IMR-90 (cell line): ENCODE measurements at regions not wholly inside any gene's neighbourhood (a gene's known extent, or its start where the extent isn't known, plus 50 kb on each side); places are given as distances from the start of the nearest gene placed in this dataset.

Source experiments
- ATAC-seq: fragments of 200-7000 bp; cut with Tn5 transposase; 2 replicates; pipeline ENCODE4 v1.9.1; 2020; ENCODE audit warnings: low read depth, mild to moderate bottlenecking, moderate library complexity
- BruUV-seq: library from RNA; stranded (reverse); fragments of 400-500 nt; replicated peaks from 2 replicates; lab custom pipeline; 2021; lab: Mats Ljungman, UMichigan
- CTCF ChIA-PET: fragments of 300-600 bp; formaldehyde crosslinking; extraction: SDS; loops from one replicate; lab custom pipeline; 2021; ENCODE audit warnings: antibody characterized with exemption; lab: Yijun Ruan, JAX
- POLR2A ChIA-PET: fragments of 300-600 bp; sonication (Branson Sonifier 250); formaldehyde crosslinking; loops from one replicate; lab custom pipeline; 2022; ENCODE audit warnings: antibody characterized with exemption; ENCODE audit not compliant: unreplicated experiment; lab: Charles Lee
- DNase-seq: peaks from one replicate; pipeline ENCODE4 v3.0.0; 2013
- H2AFZ ChIP-seq: replicated peaks from 2 replicates; pipeline ENCODE3; 2013; ENCODE audit warnings: low read length, mild to moderate bottlenecking; ENCODE audit not compliant: poor library complexity
- H2AK5ac ChIP-seq: 2 replicates; pipeline ENCODE4 v1.6.1; 2013; ENCODE audit warnings: low read depth, low read length, inconsistent platforms
- H2AK9ac ChIP-seq: replicated peaks from 2 replicates; pipeline ENCODE3; 2013; ENCODE audit warnings: mild to moderate bottlenecking, low read depth, low read length, moderate library complexity; ENCODE audit not compliant: poor library complexity
- H2BK120ac ChIP-seq: 2 replicates; pipeline ENCODE4 v1.6.1; 2013; ENCODE audit warnings: low read depth, low read length, inconsistent platforms
- H2BK15ac ChIP-seq: 3 replicates; pipeline ENCODE4 v1.6.1; 2013; ENCODE audit warnings: low read depth, low read length, inconsistent platforms
- H2BK20ac ChIP-seq: 2 replicates; pipeline ENCODE4 v1.6.1; 2013; ENCODE audit warnings: low read depth, mild to moderate bottlenecking, inconsistent platforms, low read length, moderate library complexity
- H2BK5ac ChIP-seq: 2 replicates; pipeline ENCODE4 v1.6.1; 2013; ENCODE audit warnings: mild to moderate bottlenecking, low read depth, low read length, inconsistent platforms; ENCODE audit not compliant: poor library complexity, severe bottlenecking
- H3K14ac ChIP-seq: replicated peaks from 2 replicates; pipeline ENCODE4 v1.6.1; 2013; ENCODE audit warnings: low read depth, low read length, inconsistent platforms
- H3K18ac ChIP-seq: 2 replicates; pipeline ENCODE4 v1.6.1; 2013; ENCODE audit warnings: low read depth, low read length, control low read depth
- H3K23ac ChIP-seq: 2 replicates; pipeline ENCODE4 v1.6.1; 2013; ENCODE audit warnings: low read depth, low read length, inconsistent platforms
- H3K27ac ChIP-seq: 2 replicates; pipeline ENCODE4 v1.5.1; 2013; ENCODE audit warnings: mild to moderate bottlenecking, control low read depth, low read length; ENCODE audit not compliant: insufficient read depth
- H3K27me3 ChIP-seq: 2 replicates; pipeline ENCODE4 v1.6.1; 2013; ENCODE audit warnings: low read length; ENCODE audit not compliant: control insufficient read depth, insufficient read depth
- H3K36me3 ChIP-seq: 2 replicates; pipeline ENCODE4 v1.6.1; 2013; ENCODE audit warnings: low read length, mixed read lengths; ENCODE audit not compliant: control insufficient read depth, insufficient read depth
- H3K4ac ChIP-seq: 2 replicates; pipeline ENCODE4 v1.6.1; 2013; ENCODE audit warnings: low read depth, low read length, inconsistent platforms
- H3K4me1 ChIP-seq: 2 replicates; pipeline ENCODE4 v1.6.1; 2013; ENCODE audit warnings: low read length, mixed read lengths; ENCODE audit not compliant: control insufficient read depth, insufficient read depth
- H3K4me2 ChIP-seq: 2 replicates; pipeline ENCODE4 v1.6.1; 2013; ENCODE audit warnings: low read depth, mild to moderate bottlenecking, control low read depth, low read length, moderate library complexity
- H3K4me3 ChIP-seq: 2 replicates; pipeline ENCODE4 v1.5.1; 2013; ENCODE audit warnings: low read depth, mild to moderate bottlenecking, control low read depth, low read length, moderate library complexity; ENCODE audit not compliant: insufficient read depth
- H3K56ac ChIP-seq: 2 replicates; pipeline ENCODE4 v1.6.1; 2013; ENCODE audit warnings: low read length, inconsistent platforms; ENCODE audit not compliant: insufficient read depth; ENCODE audit errors: extremely low read depth
- H3K79me1 ChIP-seq, 2 experiments: 2 replicates each; pipeline ENCODE4 v1.6.1; 2013; ENCODE audit warnings: low read length in 2 of 2, inconsistent platforms in 1 of 2, low read depth in 1 of 2
- H3K9ac ChIP-seq: 2 replicates; pipeline ENCODE4 v1.6.1; 2013; ENCODE audit warnings: low read depth, low read length, control low read depth
- H3K9me1 ChIP-seq: 2 replicates; pipeline ENCODE4 v1.6.1; 2013; ENCODE audit warnings: low read length, inconsistent platforms; ENCODE audit not compliant: insufficient read depth
- H3K9me3 ChIP-seq: 2 replicates; pipeline ENCODE4 v1.6.1; 2013; ENCODE audit warnings: low read length; ENCODE audit not compliant: control insufficient read depth, insufficient read depth
- H4K20me1 ChIP-seq: 2 replicates; pipeline ENCODE4 v1.6.1; 2013; ENCODE audit warnings: low read length, inconsistent platforms; ENCODE audit not compliant: insufficient read depth
- H4K5ac ChIP-seq: 2 replicates; pipeline ENCODE4 v1.6.1; 2013; ENCODE audit warnings: mild to moderate bottlenecking, low read depth, low read length, control low read depth
- H4K8ac ChIP-seq, 2 experiments: 2 replicates each; pipeline ENCODE4 v1.6.1; 2013; ENCODE audit warnings: low read depth in 2 of 2, low read length in 2 of 2, control low read depth in 1 of 2, inconsistent platforms in 1 of 2
- H4K91ac ChIP-seq: 2 replicates; pipeline ENCODE4 v1.6.1; 2013; ENCODE audit warnings: low read depth, low read length, inconsistent platforms; ENCODE audit not compliant: insufficient read depth
- BHLHE40 ChIP-seq: fragments of 150-350 bp; IDR thresholded peaks from 2 replicates; pipeline ENCODE4 v1.6.1; 2016; ENCODE audit warnings: mild to moderate bottlenecking, low read depth, low read length
- FOS ChIP-seq: fragments of 150-350 bp; IDR thresholded peaks from 2 replicates; pipeline ENCODE4 v1.6.1; 2016; ENCODE audit warnings: low read depth, low read length
- MAZ ChIP-seq: IDR thresholded peaks from 2 replicates; pipeline ENCODE4 v1.6.1; 2012; ENCODE audit warnings: low read depth, mild to moderate bottlenecking, low read length, improper control_type of control experiment, moderate library complexity, borderline replicate concordance
- NFE2L2 ChIP-seq: fragments of 150-350 bp; IDR thresholded peaks from 2 replicates; pipeline ENCODE4 v1.6.1; 2016; ENCODE audit warnings: low read depth, mild to moderate bottlenecking, low read length
- RAD21 ChIP-seq: IDR thresholded peaks from 2 replicates; pipeline ENCODE4 v1.6.1; 2012; ENCODE audit warnings: low read length, improper control_type of control experiment
- RCOR1 ChIP-seq: IDR thresholded peaks from 2 replicates; pipeline ENCODE4 v1.6.1; 2012; ENCODE audit warnings: mild to moderate bottlenecking, low read length, improper control_type of control experiment; ENCODE audit not compliant: insufficient replicate concordance
- RFX5 ChIP-seq: IDR thresholded peaks from 2 replicates; pipeline ENCODE4 v1.8.0; 2012; ENCODE audit warnings: low read depth, mild to moderate bottlenecking, low read length, moderate library complexity
- USF2 ChIP-seq: fragments of 150-350 bp; IDR thresholded peaks from 2 replicates; pipeline ENCODE4 v1.6.1; 2017; ENCODE audit warnings: mild to moderate bottlenecking, antibody characterized with exemption, low read length, low read depth
- dilution Hi-C: fragments of 300-500 bp; cut with HindIII; formaldehyde crosslinking; loops from one replicate; pipeline ENCODE4 v1.14.3; 2018; ENCODE audit warnings: low sequenced_read_pairs; ENCODE audit not compliant: unreplicated experiment
- in situ Hi-C: fragments of 300-500 bp; cut with MboI; formaldehyde crosslinking; loops from 3 replicates; pipeline ENCODE4 v1.14.3; 2019; ENCODE audit warnings: low sequenced_read_pairs, inconsistent platforms, mixed read lengths
- intact Hi-C: fragments of 100-400 bp; cut with micrococcal nuclease; formaldehyde crosslinking; loops from 2 replicates; pipeline ENCODE4 v1.10.0; 2022

- Histone ChIP-seq H2AK5ac (no peak overlapping the region), H2BK15ac (no peak overlapping the region), H2BK5ac (no peak overlapping the region), H3K79me1 (no peaks in the 10 kb centered on the region), H2AK9ac (no peak overlapping the region), H3K4me2 (no peak overlapping the region), H3K27me3 (no peaks in the 10 kb centered on the region), H3K9me3 (peaks cover 4% of the 10 kb centered on the region; the same call in 1 of the 2 replicates), H3K4me3 (no peak overlapping the region), H2BK20ac (no peak overlapping the region), H3K9me1 (no peaks in the 10 kb centered on the region), H3K4me1 (no peaks in the 10 kb centered on the region), H2BK120ac (no peak overlapping the region), H2AFZ (no peak overlapping the region), H3K23ac (no peak overlapping the region), H3K9ac (no peak overlapping the region), H3K56ac (no peak overlapping the region), H4K91ac (no peak overlapping the region), H4K5ac (no peak overlapping the region), H3K36me3 (no peaks in the 10 kb centered on the region), H3K27ac (no peak overlapping the region), H4K8ac (no peak overlapping the region), H3K4ac (no peak overlapping the region), H3K18ac (no peak overlapping the region), H4K20me1 (no peaks in the 10 kb centered on the region), H3K14ac (no peak overlapping the region)
- ATAC-seq = no peak
- TF ChIP-seq RAD21 (no peak), MAZ (no peak), NFE2L2 (no peak), FOS (no peak), RFX5 (no peak), BHLHE40 (no peak), USF2 (no peak), RCOR1 (no peak)
- ChIA-PET POLR2A (no interaction called here), CTCF (no interaction called here)
- DNase-seq = peak; percentile 75
- dilution Hi-C loops = no loop called here
- in situ Hi-C loops = no loop called here
- intact Hi-C loops = no loop called here
- BruUV-seq = no TSS peak
Observed at GRCh38 chr13:70812481-70812880, 704.2 kb upstream of the KLHL1 start.
